GM18861 (cell line): ENCODE measurements at regions not wholly inside any gene's neighbourhood (a gene's known extent, or its start where the extent isn't known, plus 50 kb on each side); places are given as distances from the start of the nearest gene placed in this dataset.
"Not testable (repeated sequence)": the region's sequence is repeated elsewhere in the genome, so short reads cannot be mapped to it uniquely, and the experiment has no call there.

Experiments used
- ATAC-seq: cut with Tn5 transposase; IDR thresholded peaks from one replicate; pipeline ENCODE4 v1.9.1; 2021; ENCODE audit not compliant: unreplicated experiment

GRCh38 chr20:48037798-48038197 is 252.5 kb upstream of the SULF2 start:
- not testable (repeated sequence) for ATAC-seq

GRCh38 chr20:48035961-48036731 is 250.9 kb upstream of the SULF2 start:
- ATAC-seq, result no peak

DNA sequence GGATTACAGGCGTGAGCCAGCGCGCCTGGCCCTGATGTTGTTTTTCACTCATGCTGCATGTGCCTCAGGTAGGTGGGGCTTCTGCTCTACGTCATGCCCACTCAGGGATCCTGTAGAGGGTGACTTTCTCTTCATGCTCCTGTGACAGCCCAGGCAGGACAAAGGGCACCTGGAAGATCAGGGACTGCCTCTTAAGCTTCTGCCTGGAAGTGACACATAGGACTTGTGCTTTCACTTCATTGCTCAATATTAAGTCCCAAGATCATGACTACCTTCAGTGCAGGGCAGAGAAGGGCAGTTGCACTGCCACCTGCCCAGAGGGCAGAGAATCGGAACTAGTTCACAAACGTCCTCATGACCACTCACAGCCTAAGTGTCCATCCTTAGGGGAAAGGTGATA is 249.5 kb upstream of the SULF2 start:
- ATAC-seq, result no peak

GRCh38 chr20:48033005-48033404 is 247.7 kb upstream of the SULF2 start:
- not testable (repeated sequence) for ATAC-seq

- no peak for ATAC-seq
Measured at GRCh38 chr20:48031122-48031521, 245.8 kb upstream of the SULF2 start.

- no peak for ATAC-seq
Measured at GRCh38 chr20:48026981-48027592, 241.8 kb upstream of the SULF2 start.

GRCh38 chr20:48025661-48026060 is 240.4 kb upstream of the SULF2 start:
- no peak for ATAC-seq

- no peak for ATAC-seq
Measured at GRCh38 chr20:48025051-48025515, 239.8 kb upstream of the SULF2 start.

- no peak for ATAC-seq
Measured at GRCh38 chr20:48024539-48024938, 239.3 kb upstream of the SULF2 start.

DNA sequence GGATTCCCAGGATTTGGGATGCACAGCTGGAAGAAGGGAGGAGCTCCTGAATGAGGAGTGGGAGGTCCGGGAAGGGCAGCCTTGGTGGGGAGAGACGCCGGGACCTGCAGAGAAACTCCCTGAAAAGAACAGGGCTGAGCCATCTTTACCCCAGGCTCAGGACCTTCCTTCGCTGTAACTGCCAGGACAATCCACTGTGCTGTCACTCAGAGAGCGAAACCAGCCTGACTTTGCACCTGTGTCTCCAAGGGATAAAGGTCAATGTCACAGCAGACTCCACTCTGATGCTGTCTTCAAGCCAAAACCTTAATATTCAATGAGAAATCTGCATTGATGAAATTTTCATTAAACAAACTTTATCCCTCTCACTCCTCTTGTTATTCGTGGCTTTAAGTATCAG is 235.4 kb upstream of the SULF2 start:
- ATAC-seq, result not testable (repeated sequence)

DNA sequence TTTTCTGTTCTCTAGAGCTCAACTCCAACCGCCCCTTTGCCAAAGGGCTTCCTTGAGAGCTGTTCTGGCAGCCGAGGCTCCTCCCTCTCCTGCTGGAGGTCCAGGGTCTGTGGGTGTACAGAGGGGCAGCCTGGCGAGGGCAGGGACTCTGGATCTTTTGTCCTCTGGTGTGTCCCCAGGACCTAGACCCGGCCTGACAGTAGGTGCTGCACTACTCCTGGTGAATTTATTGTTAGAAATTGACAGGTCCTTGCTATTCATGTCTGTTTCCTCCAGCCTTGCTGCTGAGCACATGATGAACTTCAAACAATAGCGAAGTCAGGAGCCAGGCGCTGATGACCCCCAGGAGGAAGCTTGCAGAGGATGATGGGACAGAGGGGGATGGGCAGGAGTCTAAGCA is 234.7 kb upstream of the SULF2 start:
- ATAC-seq, result no peak

GRCh38 chr20:48019496-48019895 is 234.2 kb upstream of the SULF2 start:
- ATAC-seq, result no peak

DNA sequence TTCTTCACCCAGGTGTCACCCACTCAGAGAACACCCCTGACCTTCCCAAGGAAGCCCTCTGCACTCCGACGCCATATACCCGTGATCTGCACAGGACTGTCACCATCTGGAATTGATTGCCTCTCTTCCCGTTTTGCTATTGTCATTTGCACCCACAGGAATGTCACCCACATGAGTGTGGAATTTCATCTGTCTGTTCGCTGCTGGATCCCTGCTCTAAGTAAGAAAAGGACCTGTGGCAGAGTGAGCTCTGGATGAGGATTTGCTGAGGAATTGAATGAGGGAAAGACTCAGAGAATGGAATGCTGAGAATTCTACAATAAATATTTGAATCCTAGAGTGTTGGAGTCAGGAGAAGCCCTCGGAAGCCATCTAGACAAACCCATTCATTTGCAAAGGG is 233.6 kb upstream of the SULF2 start:
- ATAC-seq, result not testable (repeated sequence)

GRCh38 chr20:48017992-48018391 is 232.7 kb upstream of the SULF2 start:
- no peak for ATAC-seq

- no peak for ATAC-seq
Measured at GRCh38 chr20:48017509-48017908, 232.2 kb upstream of the SULF2 start.

DNA sequence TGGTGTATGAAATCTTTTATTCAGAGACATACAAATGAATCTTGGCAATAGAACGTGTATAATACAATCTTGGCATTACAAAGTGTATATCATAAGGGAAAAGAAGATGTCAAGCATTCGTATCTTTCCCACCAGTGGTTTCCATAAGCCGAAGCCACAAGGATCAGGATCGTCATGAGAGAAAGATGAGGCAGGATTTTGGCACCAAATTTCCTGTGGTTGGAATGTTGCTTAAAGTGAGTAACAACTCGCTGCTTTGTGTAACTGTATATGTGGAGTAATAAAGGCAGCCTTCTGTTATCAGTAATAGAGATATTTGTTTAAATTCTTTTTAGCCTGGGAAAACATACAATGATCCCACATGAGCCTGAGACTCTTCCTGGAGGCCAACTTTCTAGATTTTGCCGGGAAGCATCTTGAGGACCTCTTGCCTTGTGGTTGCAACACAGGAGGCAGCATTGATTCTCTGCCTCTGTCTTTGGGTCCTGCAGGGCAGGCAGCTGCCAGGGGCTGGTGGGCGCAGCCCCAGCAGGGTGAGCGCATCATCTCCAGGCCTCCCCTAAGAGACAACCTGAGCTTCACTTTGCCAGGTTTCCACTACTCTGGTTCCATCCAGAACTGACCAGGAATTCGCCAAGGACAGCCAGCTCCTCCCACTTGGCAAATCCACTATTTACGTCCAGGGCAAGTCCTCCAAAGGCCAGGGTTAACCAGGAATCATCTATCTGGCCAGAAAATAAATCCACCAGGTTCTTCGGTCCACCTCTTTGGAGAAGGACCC is 230.9 kb upstream of the SULF2 start:
- no peak for ATAC-seq

DNA sequence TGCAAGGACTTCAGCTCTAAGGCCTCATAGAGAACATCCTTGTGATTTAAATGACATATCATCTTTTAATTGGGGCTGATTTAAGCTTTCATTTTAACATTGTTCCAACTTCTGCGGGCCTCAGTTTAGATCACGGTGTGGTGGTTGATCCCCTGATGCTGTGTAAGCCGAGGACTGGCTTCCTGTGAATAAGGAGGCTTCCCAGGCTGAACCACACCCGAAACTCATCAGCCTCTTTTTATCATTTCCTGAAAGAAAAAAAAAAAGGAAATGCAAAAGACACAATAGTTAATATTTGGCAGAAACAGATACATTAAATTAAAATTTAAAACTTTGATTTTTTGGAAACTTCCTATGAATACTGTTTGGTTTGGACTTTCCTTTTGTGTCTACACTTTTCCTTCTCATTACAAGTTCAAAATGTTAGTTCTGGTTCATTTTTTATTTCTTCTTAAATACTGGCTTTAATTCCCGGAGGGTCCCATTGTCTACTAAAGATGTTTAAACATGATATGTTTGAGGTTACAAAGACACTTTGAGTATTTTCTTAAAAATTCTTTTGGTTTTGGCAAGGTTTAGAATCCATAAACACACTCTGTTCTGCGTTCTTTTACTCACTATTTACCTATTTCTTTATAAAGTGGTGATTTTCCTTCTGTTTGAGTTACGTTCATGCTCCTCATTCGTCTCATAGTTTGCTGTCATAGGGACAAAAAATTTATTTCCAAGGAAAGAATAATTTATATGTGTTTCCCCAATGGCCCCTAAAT is 230.0 kb upstream of the SULF2 start:
- ATAC-seq, result no peak

DNA sequence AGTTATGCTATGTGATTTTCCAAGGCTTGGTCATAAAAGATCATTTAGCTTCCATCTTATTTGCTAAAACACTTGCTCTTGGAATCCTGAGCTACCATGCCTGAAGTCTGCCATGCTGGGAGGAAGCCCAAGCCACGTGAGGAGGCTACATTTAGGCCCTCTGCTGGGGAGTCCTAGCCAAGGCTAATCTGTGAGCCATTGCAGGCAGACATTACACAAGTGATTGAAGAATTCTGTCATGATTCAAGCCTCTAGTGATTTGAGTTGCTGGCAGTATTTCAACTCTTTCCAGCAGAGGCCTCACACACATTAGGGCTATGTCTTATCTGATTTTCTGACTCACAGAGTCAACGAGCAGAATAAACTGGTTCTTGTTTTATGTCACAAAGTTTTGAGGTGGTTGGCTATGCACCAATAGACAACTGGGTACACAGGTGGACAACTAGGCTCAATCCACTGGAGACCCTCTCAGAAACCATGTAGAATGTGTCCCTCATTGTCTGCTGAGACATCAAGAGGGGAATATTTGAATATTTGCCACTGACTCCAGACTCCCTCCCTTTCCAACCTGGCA is 227.2 kb upstream of the SULF2 start:
- no peak for ATAC-seq

GRCh38 chr20:48011025-48011424 is 225.7 kb upstream of the SULF2 start:
- ATAC-seq, result no peak

DNA sequence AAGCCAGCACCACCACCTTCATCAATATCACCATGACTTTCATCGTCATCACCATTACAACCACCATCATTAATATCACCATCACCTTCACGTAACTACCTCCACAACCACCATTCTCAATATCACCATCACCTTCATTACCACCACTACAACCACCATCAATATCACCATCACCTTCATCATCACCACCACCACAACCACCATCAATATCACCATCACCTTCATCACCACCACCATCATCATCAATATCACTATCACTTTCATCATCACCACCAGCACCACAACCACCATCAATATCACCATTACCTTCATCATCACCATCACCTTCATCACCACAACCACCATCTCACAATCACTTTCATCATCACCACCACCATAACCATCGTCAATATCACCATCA is 225.3 kb upstream of the SULF2 start:
- no peak for ATAC-seq
